Upper lobe of left lung (tissue), 6 donors: ENCODE measurements at regions not wholly inside any gene's neighbourhood (a gene's known extent, or its start where the extent isn't known, plus 50 kb on each side); places are given as distances from the start of the nearest gene placed in this dataset.
"Not testable (repeated sequence)": the region's sequence is repeated elsewhere in the genome, so short reads cannot be mapped to it uniquely, and the experiment has no call there.

Experiments
- ATAC-seq, 2 donors: fragments of 200-7000 bp; cut with Tn5 transposase; one replicate each; pipeline ENCODE4 v1.9.1; 2022; ENCODE audit warnings: mild to moderate bottlenecking in 2 of 2, moderate library complexity in 2 of 2; ENCODE audit not compliant: low FRiP score in 2 of 2
- DNase-seq, 2 donors: peaks; one replicate each; pipeline ENCODE4 v3.0.0-alpha.2; 2019 to 2020
- H3K27ac ChIP-seq, 4 donors: fragments of 200-600 bp; sonication (generic); one replicate each; pipeline ENCODE4 v1.5.1; 2016 to 2019
- H3K27me3 ChIP-seq, 4 donors: fragments of 200-600 bp; sonication (generic); one replicate each; pipeline ENCODE4 v1.5.1; 2017 to 2019
- H3K36me3 ChIP-seq, 4 donors: fragments of 200-600 bp; sonication (generic); one replicate each; pipeline ENCODE4 v1.5.1; 2016 to 2019
- H3K4me1 ChIP-seq, 4 donors: fragments of 200-600 bp; sonication (generic); one replicate each; pipeline ENCODE4 v1.5.1; 2018 to 2019
- H3K4me3 ChIP-seq, 4 donors: fragments of 200-600 bp; sonication (generic); one replicate each; pipeline ENCODE4 v1.5.1; 2017 to 2019; ENCODE audit warnings: mild to moderate bottlenecking in 2 of 4, moderate library complexity in 1 of 4
- H3K9me3 ChIP-seq, 4 donors: fragments of 200-600 bp; sonication (generic); one replicate each; pipeline ENCODE4 v1.5.1; 2018 to 2019
- EP300 ChIP-seq, 4 donors: sonication (generic); formaldehyde crosslinking; IDR thresholded peaks; one replicate each; pipeline ENCODE4 v1.5.1; 2017; ENCODE audit warnings: antibody characterized with exemption in 4 of 4, control low read depth in 2 of 4
- POLR2A ChIP-seq, 4 donors: fragments of 450-650 bp; IDR thresholded peaks; one replicate each; pipeline ENCODE4 v1.5.1; 2016 to 2017; ENCODE audit warnings: antibody characterized with exemption in 4 of 4, mild to moderate bottlenecking in 2 of 4
- POLR2AphosphoS5 ChIP-seq, 2 donors: sonication (generic); formaldehyde crosslinking; IDR thresholded peaks; one replicate each; pipeline ENCODE4 v1.5.1; 2017; ENCODE audit warnings: antibody characterized with exemption in 2 of 2
- WGBS, 2 donors: methylation state at CpG; one replicate each; pipeline ENCODE4 v1.1.5; 2017 to 2018; 5-methylcytosine and 5-hydroxymethylcytosine counted together
- TF ChIP-seq, protein P1 (sequence below), 6 experiments: fragments of 450-650 bp in 4 of 6; fragments of 200-600 bp in 2 of 6; sonication (generic) in 2 of 6; IDR thresholded peaks; one replicate each; pipeline ENCODE4 v1.5.1; 2016 to 2019; ENCODE audit warnings: antibody characterized with exemption in 6 of 6
- donor health status: DM: no; HTN: no; CAD: no; lungs with moderate emphysema.
- donor health status: DM: no; HTN: yes; CAD: no; lungs with severe emphysema.

DNA sequence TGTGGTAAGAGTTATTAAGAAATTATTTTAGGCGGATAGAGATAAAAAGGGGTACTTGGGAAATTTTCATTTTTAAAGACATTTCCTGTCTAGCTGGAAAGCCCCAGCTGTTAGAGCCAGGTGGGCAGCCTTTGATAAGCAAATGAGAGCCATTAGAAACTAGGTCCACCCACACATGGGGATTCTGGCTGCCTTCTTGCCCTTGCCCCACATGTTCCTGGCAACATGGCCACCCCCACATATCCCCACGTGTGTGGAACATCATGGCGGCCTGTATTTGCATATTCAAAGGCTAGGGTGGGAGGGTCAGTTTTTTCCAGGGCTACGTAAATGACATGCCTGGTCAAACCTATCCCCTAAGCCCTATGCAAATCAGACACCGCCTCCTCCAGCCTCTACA, 1382.1 kb downstream of the AACS start:
- peaks cover 0 to 7% (median 0%) of the 10 kb centered on the region in 4 donors for H3K9me3 ChIP-seq
- H3K4me1 ChIP-seq = no peaks in the 10 kb centered on the region
- H3K27me3 ChIP-seq = no peaks in the 10 kb centered on the region
- TF ChIP-seq EP300 (IDR thresholded peaks at IDR 0.05) = no peak
- TF ChIP-seq, protein P1, sequence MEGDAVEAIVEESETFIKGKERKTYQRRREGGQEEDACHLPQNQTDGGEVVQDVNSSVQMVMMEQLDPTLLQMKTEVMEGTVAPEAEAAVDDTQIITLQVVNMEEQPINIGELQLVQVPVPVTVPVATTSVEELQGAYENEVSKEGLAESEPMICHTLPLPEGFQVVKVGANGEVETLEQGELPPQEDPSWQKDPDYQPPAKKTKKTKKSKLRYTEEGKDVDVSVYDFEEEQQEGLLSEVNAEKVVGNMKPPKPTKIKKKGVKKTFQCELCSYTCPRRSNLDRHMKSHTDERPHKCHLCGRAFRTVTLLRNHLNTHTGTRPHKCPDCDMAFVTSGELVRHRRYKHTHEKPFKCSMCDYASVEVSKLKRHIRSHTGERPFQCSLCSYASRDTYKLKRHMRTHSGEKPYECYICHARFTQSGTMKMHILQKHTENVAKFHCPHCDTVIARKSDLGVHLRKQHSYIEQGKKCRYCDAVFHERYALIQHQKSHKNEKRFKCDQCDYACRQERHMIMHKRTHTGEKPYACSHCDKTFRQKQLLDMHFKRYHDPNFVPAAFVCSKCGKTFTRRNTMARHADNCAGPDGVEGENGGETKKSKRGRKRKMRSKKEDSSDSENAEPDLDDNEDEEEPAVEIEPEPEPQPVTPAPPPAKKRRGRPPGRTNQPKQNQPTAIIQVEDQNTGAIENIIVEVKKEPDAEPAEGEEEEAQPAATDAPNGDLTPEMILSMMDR (IDR thresholded peaks at IDR 0.05) = no peak
- TF ChIP-seq POLR2AphosphoS5 (IDR thresholded peaks at IDR 0.05) = no peak
- no peak for TF ChIP-seq POLR2A (IDR thresholded peaks at IDR 0.05)
- no peak overlapping the region for H3K4me3 ChIP-seq
- no peak overlapping the region for H3K27ac ChIP-seq
- WGBS, 2 donors = 75% methylated on average over 5 of the region's 5 CpGs
- no peak for ATAC-seq
- DNase-seq = no peak
- no peaks in the 10 kb centered on the region for H3K36me3 ChIP-seq

DNA sequence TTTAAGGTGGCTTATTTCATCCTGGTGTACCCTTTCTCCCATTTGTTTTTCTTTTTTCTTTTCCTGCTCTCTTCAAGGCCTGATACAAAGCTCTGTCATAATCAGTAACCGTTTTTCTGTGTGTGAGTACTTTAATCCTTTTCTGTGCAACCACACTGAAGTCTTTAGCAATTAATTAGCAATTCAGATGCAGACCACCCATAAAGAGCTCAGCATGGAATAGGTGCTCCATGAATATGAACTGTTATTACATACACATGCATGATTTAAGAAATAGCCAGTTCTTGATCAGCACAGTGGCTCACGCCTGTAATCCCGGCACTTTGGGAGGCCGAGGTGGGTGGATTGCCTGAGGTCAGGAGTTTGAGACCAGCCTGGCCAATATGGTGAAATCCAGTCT, 1386.6 kb downstream of the AACS start:
- no peak for ATAC-seq
- no peaks in the 10 kb centered on the region for H3K4me1 ChIP-seq
- 70 to 71% methylated on average over 4 of the region's 4 CpGs for WGBS, 2 donors

DNA sequence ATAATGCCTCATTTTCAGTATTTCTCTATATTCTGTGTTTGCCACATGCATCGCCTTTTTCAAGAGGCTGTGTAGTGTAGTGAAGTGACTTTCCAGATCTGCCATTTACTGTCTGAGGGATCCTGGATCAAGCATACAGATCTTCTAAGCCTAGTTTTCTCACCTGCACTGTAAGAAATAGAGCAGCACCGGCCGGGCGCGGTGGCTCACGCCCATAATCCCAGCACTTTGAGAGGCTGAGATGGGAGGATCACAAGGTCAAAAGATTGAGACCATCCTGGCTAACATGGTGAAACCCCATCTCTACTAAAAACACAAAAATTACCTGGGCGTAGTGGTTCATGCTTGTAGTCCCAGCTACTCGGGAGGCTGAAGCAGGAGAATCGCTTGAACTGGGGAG, 1387.5 kb downstream of the AACS start:
- ATAC-seq = not testable (repeated sequence)
- 92% methylated on average over 9 of the region's 9 CpGs for WGBS, 2 donors

More for the DNA sequence above, 1386.6 kb downstream of the AACS start:
- H3K27ac ChIP-seq = no peak overlapping the region
- no peak for TF ChIP-seq POLR2AphosphoS5 (IDR thresholded peaks at IDR 0.05)
- TF ChIP-seq, protein P1 (IDR thresholded peaks at IDR 0.05) = no peak
- no peak for TF ChIP-seq EP300 (IDR thresholded peaks at IDR 0.05)
- TF ChIP-seq POLR2A (IDR thresholded peaks at IDR 0.05) = no peak
- no peaks in the 10 kb centered on the region for H3K36me3 ChIP-seq
- peaks cover 0 to 7% (median 0%) of the 10 kb centered on the region in 4 donors for H3K9me3 ChIP-seq
- no peak overlapping the region for H3K4me3 ChIP-seq
- DNase-seq = no peak
- H3K27me3 ChIP-seq = no peaks in the 10 kb centered on the region

DNA sequence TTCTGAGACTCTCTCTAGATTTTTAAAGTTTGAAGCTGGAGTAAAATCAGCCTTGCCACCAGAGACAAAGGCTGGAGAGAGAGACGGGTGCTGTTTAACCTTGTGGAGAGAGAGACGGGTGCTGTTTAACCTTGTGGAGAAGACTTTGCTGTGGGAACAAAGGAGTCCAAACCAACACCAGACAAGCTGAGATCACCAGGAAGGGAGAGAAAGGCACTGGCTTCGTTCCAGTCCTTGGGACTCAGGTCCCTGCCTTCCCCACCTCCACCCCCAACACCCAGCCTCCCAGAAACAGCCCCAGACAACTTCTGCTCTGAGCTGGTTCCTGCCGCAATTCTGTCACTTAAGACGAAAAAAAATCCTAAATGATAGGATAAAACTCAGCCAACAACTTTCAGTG, 1389.3 kb downstream of the AACS start:
- TF ChIP-seq, protein P1 (IDR thresholded peaks at IDR 0.05) = no peak
- Histone ChIP-seq H3K27me3 (no peaks in the 10 kb centered on the region), H3K4me3 (no peak overlapping the region), H3K9me3 (no peaks in the 10 kb centered on the region), H3K36me3 (no peaks in the 10 kb centered on the region), H3K4me1 (no peaks in the 10 kb centered on the region), H3K27ac (no peak overlapping the region)
- DNase-seq = no peak
- no peak for ATAC-seq
- WGBS, 2 donors = 53 to 57% methylated on average over 5 of the region's 5 CpGs

More for the DNA sequence above, 1387.5 kb downstream of the AACS start:
- not testable (repeated sequence) for H3K27me3 ChIP-seq, H3K4me3 ChIP-seq, H3K36me3 ChIP-seq, H3K4me1 ChIP-seq, H3K27ac ChIP-seq, H3K9me3 ChIP-seq
- peak in 1 of 2 donors; percentile 64 for DNase-seq

DNA sequence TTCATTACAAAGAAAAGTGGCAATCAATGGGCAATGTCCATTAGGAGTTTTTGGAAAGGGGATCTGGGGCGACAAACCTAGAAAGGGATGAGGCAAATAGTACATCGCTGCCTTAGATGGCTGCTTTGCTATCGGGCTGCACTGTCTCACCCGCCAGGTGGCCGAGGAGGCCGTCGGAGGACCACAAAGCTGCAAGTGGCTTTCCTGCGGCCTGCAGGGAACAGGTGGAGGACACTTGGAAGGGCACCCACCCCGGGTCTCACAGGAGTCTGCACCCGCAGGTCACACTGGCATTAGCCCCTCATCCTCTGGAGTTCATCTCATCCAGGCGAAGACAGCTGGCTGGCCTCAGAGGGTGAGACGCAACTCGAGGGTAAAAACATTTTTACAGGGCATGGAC, 1392.5 kb downstream of the AACS start:
- 89 to 93% methylated on average over 11 to 13 of the region's 13 CpGs for WGBS, 2 donors

More for the DNA sequence above, 1392.5 kb downstream of the AACS start:
- H3K4me3 ChIP-seq = no peak overlapping the region
- no peaks in the 10 kb centered on the region for H3K9me3 ChIP-seq
- H3K36me3 ChIP-seq = no peaks in the 10 kb centered on the region
- TF ChIP-seq POLR2A (IDR thresholded peaks at IDR 0.05) = no peak
- TF ChIP-seq EP300 (IDR thresholded peaks at IDR 0.05) = no peak
- TF ChIP-seq, protein P1 (IDR thresholded peaks at IDR 0.05) = no peak
- TF ChIP-seq POLR2AphosphoS5 (IDR thresholded peaks at IDR 0.05) = no peak
- H3K4me1 ChIP-seq = no peaks in the 10 kb centered on the region
- no peak overlapping the region for H3K27ac ChIP-seq
- no peaks in the 10 kb centered on the region for H3K27me3 ChIP-seq
- peak in 1 of 2 donors; percentile 39 for DNase-seq
- peak in 1 of 2 donors; percentile 29 for ATAC-seq
